Sigmoid colon (tissue), 4 donors: ENCODE measurements at regions not wholly inside any gene's neighbourhood (a gene's known extent, or its start where the extent isn't known, plus 50 kb on each side); places are given as distances from the start of the nearest gene placed in this dataset.

Source experiments
- EP300 ChIP-seq, 4 donors: sonication (generic); formaldehyde crosslinking; IDR thresholded peaks; one replicate each; pipeline ENCODE4 v1.6.1; 2017; ENCODE audit warnings: antibody characterized with exemption in 4 of 4
- POLR2A ChIP-seq, 2 donors: fragments of 450-650 bp; IDR thresholded peaks; one replicate each; pipeline ENCODE4 v1.6.1; 2016; ENCODE audit warnings: antibody characterized with exemption in 2 of 2, mild to moderate bottlenecking in 2 of 2, moderate library complexity in 2 of 2
- POLR2AphosphoS5 ChIP-seq, 4 donors: sonication (generic); formaldehyde crosslinking; IDR thresholded peaks; one replicate each; pipeline ENCODE4 v1.6.1; 2017; ENCODE audit warnings: antibody characterized with exemption in 4 of 4
- TF ChIP-seq, protein P1 (sequence below), 4 experiments: fragments of 450-650 bp in 3 of 4; fragments of 200-600 bp in 1 of 4; IDR thresholded peaks; one replicate each; pipeline ENCODE4 v1.5.1; 2016 to 2019; ENCODE audit warnings: antibody characterized with exemption in 4 of 4, mild to moderate bottlenecking in 3 of 4, moderate library complexity in 2 of 4

DNA sequence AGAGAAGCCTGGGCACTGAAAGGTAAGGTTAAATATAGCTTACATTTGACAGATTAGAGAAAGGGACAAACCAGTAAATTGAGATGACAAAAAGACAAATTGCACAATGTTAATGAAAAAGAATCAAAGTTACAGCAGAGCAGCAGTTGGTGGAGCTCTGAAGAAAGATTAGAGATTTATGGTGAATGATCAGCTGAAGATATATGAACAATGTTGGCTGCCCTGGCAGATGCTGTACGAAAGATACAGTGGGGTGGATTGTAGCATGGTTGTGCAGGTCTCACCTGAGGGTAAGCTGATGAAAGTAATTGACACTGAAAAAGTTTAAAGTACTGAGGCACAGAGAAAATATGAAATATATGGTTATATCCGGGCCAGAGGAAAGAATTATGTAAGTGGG is 492.1 kb downstream of the ARHGEF28 start:
- TF ChIP-seq POLR2A (IDR thresholded peaks at IDR 0.05) (no peak), POLR2AphosphoS5 (IDR thresholded peaks at IDR 0.05) (no peak), EP300 (IDR thresholded peaks at IDR 0.05) (no peak)
- TF ChIP-seq, protein P1, sequence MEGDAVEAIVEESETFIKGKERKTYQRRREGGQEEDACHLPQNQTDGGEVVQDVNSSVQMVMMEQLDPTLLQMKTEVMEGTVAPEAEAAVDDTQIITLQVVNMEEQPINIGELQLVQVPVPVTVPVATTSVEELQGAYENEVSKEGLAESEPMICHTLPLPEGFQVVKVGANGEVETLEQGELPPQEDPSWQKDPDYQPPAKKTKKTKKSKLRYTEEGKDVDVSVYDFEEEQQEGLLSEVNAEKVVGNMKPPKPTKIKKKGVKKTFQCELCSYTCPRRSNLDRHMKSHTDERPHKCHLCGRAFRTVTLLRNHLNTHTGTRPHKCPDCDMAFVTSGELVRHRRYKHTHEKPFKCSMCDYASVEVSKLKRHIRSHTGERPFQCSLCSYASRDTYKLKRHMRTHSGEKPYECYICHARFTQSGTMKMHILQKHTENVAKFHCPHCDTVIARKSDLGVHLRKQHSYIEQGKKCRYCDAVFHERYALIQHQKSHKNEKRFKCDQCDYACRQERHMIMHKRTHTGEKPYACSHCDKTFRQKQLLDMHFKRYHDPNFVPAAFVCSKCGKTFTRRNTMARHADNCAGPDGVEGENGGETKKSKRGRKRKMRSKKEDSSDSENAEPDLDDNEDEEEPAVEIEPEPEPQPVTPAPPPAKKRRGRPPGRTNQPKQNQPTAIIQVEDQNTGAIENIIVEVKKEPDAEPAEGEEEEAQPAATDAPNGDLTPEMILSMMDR (IDR thresholded peaks at IDR 0.05): no peak
